Calu3 (cell line): ENCODE measurements at regions not wholly inside any gene's neighbourhood (a gene's known extent, or its start where the extent isn't known, plus 50 kb on each side); places are given as distances from the start of the nearest gene placed in this dataset.

Source experiments
- BruUV-seq: library from RNA; stranded (reverse); fragments of 400-500 nt; replicated peaks from 2 replicates; lab custom pipeline; 2021; lab: Mats Ljungman, UMichigan
- CTCF ChIA-PET: fragments of 300-600 bp; sonication (Branson Sonifier 250); formaldehyde crosslinking; loops from one replicate; lab custom pipeline; 2022; ENCODE audit warnings: antibody characterized with exemption; lab: Charles Lee
- DNase-seq: peaks from one replicate; pipeline ENCODE4 v3.0.0; 2022
- H3K27ac Mint-ChIP-seq: one replicate; pipeline ENCODE4 v1.8.0; 2022; ENCODE audit warnings: mixed read lengths; ENCODE audit not compliant: unreplicated experiment
- H3K27me3 Mint-ChIP-seq: one replicate; pipeline ENCODE4 v1.8.0; 2022; ENCODE audit warnings: mixed read lengths; ENCODE audit not compliant: unreplicated experiment
- H3K36me3 Mint-ChIP-seq: one replicate; pipeline ENCODE4 v1.8.0; 2022; ENCODE audit warnings: mild to moderate bottlenecking, moderate library complexity, mixed read lengths; ENCODE audit not compliant: insufficient read depth, unreplicated experiment
- H3K4me1 Mint-ChIP-seq: one replicate; pipeline ENCODE4 v1.8.0; 2022; ENCODE audit warnings: mild to moderate bottlenecking, low read depth, mixed read lengths; ENCODE audit not compliant: unreplicated experiment
- H3K4me3 Mint-ChIP-seq: one replicate; pipeline ENCODE4 v1.8.0; 2022; ENCODE audit warnings: mild to moderate bottlenecking, low read depth, moderate library complexity, mixed read lengths; ENCODE audit not compliant: unreplicated experiment
- H3K9me3 Mint-ChIP-seq: one replicate; pipeline ENCODE4 v1.8.0; 2022; ENCODE audit warnings: low read depth, mixed read lengths; ENCODE audit not compliant: unreplicated experiment
- CTCF ChIP-seq: fragments of 200-600 bp; IDR thresholded peaks from one replicate; pipeline ENCODE4 v1.8.0; 2022; ENCODE audit warnings: antibody characterized with exemption; ENCODE audit not compliant: unreplicated experiment
- intact Hi-C: fragments of 100-400 bp; cut with micrococcal nuclease; formaldehyde crosslinking; loops from one replicate; pipeline ENCODE4 v1.10.0; 2022; ENCODE audit not compliant: unreplicated experiment

GRCh38 chr3:61454801-61455200 is 106.6 kb upstream of the PTPRG start:
- no TSS peak for BruUV-seq
- Mint-ChIP-seq H3K9me3 (peaks cover 9% of the 10 kb centered on the region), H3K27ac (no peak overlapping the region), H3K4me3 (no peak overlapping the region), H3K36me3 (no peaks in the 10 kb centered on the region), H3K4me1 (no peaks in the 10 kb centered on the region), H3K27me3 (no peaks in the 10 kb centered on the region)
- intact Hi-C loops: no loop called here
- no peak for DNase-seq
- no peak for TF ChIP-seq CTCF
- CTCF ChIA-PET: no interaction called here

DNA sequence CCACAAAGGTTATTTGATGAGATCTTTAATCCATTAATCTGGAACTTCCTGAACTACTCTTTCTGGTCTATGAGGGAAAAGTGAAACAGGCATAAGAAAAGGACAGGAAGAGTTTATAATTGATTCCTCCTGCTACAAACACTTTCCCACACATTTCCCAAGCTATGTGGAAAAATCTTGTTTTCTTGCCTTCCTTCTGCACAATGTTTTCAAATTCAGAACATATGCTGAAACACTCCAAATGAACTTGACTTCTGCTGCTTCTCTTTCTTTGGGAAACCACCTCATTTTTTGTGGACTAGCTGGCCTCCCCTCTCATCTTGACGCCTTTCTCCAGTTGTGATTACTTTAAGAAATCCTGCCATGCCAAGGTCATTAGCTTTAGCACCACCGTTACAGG is 100.7 kb upstream of the PTPRG start:
- Mint-ChIP-seq H3K36me3 (no peaks in the 10 kb centered on the region), H3K9me3 (peaks cover 7% of the 10 kb centered on the region), H3K4me3 (no peak overlapping the region), H3K27me3 (no peaks in the 10 kb centered on the region), H3K4me1 (no peaks in the 10 kb centered on the region), H3K27ac (no peak overlapping the region)
- CTCF ChIA-PET: no interaction called here
- no TSS peak for BruUV-seq
- TF ChIP-seq CTCF: no peak
- intact Hi-C loops: no loop called here
- DNase-seq: no peak

GRCh38 chr3:61463191-61463590 is 98.2 kb upstream of the PTPRG start:
- no TSS peak for BruUV-seq
- Mint-ChIP-seq H3K36me3 (no peaks in the 10 kb centered on the region), H3K4me3 (no peak overlapping the region), H3K9me3 (peaks cover 7% of the 10 kb centered on the region), H3K4me1 (no peaks in the 10 kb centered on the region), H3K27ac (no peak overlapping the region), H3K27me3 (no peaks in the 10 kb centered on the region)
- no peak for DNase-seq
- intact Hi-C loops: no loop called here
- CTCF ChIA-PET: no interaction called here
- TF ChIP-seq CTCF: no peak

- Mint-ChIP-seq H3K27ac (no peak overlapping the region), H3K4me3 (no peak overlapping the region), H3K27me3 (no peaks in the 10 kb centered on the region), H3K4me1 (no peaks in the 10 kb centered on the region), H3K36me3 (no peaks in the 10 kb centered on the region), H3K9me3 (peaks cover 9% of the 10 kb centered on the region)
- no peak for DNase-seq
- CTCF ChIA-PET: no interaction called here
- TF ChIP-seq CTCF: no peak
- intact Hi-C loops: no loop called here
- no TSS peak for BruUV-seq
Observed at GRCh38 chr3:61464518-61465140, 96.7 kb upstream of the PTPRG start.
